ENCODE measurements at regions not wholly inside any gene's neighbourhood (a gene's known extent, or its start where the extent isn't known, plus 50 kb on each side); places are given as distances from the start of the nearest gene placed in this dataset.

DNA sequence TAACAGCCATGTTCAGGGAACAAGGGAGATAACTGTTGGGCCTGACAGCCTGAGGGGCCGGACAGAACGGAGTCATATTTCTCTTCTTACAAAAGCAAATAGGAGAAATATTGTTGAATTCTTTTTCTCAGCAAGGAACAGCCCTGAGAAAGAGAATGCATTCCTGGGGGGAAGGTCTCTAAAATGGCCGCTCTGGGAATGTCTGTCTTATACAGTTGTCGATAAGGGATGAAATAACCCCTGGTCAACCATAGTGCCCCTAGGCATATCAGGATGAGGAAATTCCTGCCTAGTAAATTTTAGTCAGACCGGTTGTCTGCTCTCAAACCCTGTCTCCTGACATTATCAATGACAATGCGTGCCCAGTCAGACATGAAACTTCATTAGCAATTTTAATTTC lies 1925.5 kb downstream of the PCDH7 start:
- TF ChIP-seq EZH2 (IDR thresholded peaks at IDR 0.05; ENCODE audit: insufficient read depth, poor library complexity, severe bottlenecking) (no peak), EZH2phosphoT487 (IDR thresholded peaks at IDR 0.05; ENCODE audit: insufficient read depth, low read depth) (no peak)
